ENCODE measurements at regions not wholly inside any gene's neighbourhood (a gene's known extent, or its start where the extent isn't known, plus 50 kb on each side); places are given as distances from the start of the nearest gene placed in this dataset.

DNA sequence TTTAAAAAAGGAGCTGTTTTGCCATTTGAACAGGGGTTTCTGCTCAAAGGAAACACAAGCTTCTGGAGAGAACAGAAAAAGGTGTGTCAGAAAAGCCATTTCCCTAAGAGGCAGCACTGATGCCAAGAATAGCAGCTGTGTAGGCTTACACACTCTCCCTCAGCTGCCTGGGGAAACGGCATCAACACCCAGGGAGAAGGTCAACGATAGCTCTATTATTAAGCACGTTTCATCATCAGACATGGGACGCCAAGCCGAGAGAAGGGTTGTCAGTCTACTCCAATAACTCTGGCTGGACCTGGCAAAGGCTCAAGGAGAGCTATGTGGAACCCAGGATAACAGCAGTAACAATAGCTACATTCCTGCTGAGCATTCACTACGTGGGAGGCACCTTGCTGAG, 314.2 kb downstream of the CDK5RAP2 start:
- H3K27me3 ChIP-seq (ENCODE audit: control insufficient read depth, insufficient read depth, low read length): no peaks in the 10 kb centered on the region
- H3K9me3 ChIP-seq (ENCODE audit: control insufficient read depth, insufficient read depth, low read depth, low read length): no peaks in the 10 kb centered on the region
- in situ Hi-C loops (cut with HindIII; ENCODE audit: low pct_unique_long_range_greater_than_20kb, low sequenced_read_pairs) (no loop called here), intact Hi-C loops (cut with micrococcal nuclease; ENCODE audit: unreplicated experiment) (no loop called here)
- POLR2A ChIA-PET: no interaction called here
- no peaks in the 10 kb centered on the region for H3K4me1 ChIP-seq (ENCODE audit: control insufficient read depth, insufficient read depth, low read length)
- no peaks in the 10 kb centered on the region for H3K36me3 ChIP-seq (ENCODE audit: control insufficient read depth, insufficient read depth, low read length)
- H3K4me3 ChIP-seq (ENCODE audit: low read depth in 2 of 2, low read length in 2 of 2): no peak overlapping the region
- BruUV-seq (replicated peaks): no TSS peak
- DNase-seq (ENCODE audit: low read depth, low spot score) (no peak), ATAC-seq (no peak)
- no peak for TF ChIP-seq POLR2AphosphoS5 (IDR thresholded peaks at IDR 0.05; ENCODE audit: low read depth, low read length)
- no peak for TF ChIP-seq TCF7L2 (IDR thresholded peaks at IDR 0.05; ENCODE audit: low read depth, low read length)
- CTCF ChIA-PET: interaction anchor here (0.6 kb wide), 1 partner anchor 23 kb away, joined by 5 read pairs; no protein-coding TSS in a partner anchor
- no peak overlapping the region for H3K27ac ChIP-seq (ENCODE audit: low read length)

DNA sequence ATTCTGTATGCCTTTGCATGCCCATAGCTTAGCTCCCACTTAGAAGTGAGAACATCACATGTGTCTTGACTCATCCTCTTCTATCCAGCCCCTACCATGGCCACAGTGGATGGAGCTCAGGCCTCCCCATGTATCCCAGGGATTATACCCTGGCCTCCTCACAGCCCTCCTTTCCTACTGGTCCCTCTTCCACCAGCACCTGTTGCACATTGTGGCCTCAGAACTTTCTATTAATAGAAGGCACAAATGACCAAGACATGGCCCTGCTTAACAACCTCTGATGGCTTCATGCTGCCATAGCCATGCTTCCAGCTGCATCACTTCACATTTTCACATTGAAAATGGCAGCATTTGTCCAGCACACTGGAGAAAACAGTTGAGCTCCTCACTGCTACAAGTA, 315.4 kb downstream of the CDK5RAP2 start:
- no peaks in the 10 kb centered on the region for H3K9me3 ChIP-seq (ENCODE audit: control insufficient read depth, insufficient read depth, low read depth, low read length)
- ChIA-PET POLR2A (no interaction called here), CTCF (no interaction called here)
- DNase-seq (ENCODE audit: low read depth, low spot score) (no peak), ATAC-seq (no peak)
- intact Hi-C loops (cut with micrococcal nuclease; ENCODE audit: unreplicated experiment) (no loop called here), in situ Hi-C loops (cut with HindIII; ENCODE audit: low pct_unique_long_range_greater_than_20kb, low sequenced_read_pairs) (no loop called here)
- H3K27ac ChIP-seq (ENCODE audit: low read length): no peak overlapping the region
- no peaks in the 10 kb centered on the region for H3K27me3 ChIP-seq (ENCODE audit: control insufficient read depth, insufficient read depth, low read length)
- H3K4me1 ChIP-seq (ENCODE audit: control insufficient read depth, insufficient read depth, low read length): no peaks in the 10 kb centered on the region
- TF ChIP-seq SIN3A (IDR thresholded peaks at IDR 0.05; ENCODE audit: borderline replicate concordance, insufficient read depth, low read depth, low read length) (no peak), TCF7L2 (IDR thresholded peaks at IDR 0.05; ENCODE audit: low read depth, low read length) (no peak), CTCF (IDR thresholded peaks at IDR 0.05) (no peak), REST (IDR thresholded peaks at IDR 0.05; ENCODE audit: insufficient read depth in 1 of 2, low read depth in 2 of 2, low read length in 1 of 2) (no peak), POLR2AphosphoS5 (IDR thresholded peaks at IDR 0.05; ENCODE audit: low read depth, low read length) (no peak)
- no peak overlapping the region for H3K4me3 ChIP-seq (ENCODE audit: low read depth in 2 of 2, low read length in 2 of 2)
- no TSS peak for BruUV-seq (replicated peaks)
- no peaks in the 10 kb centered on the region for H3K36me3 ChIP-seq (ENCODE audit: control insufficient read depth, insufficient read depth, low read length)

GRCh38 chr9:120263836-120264235, 316.1 kb downstream of the CDK5RAP2 start:
- no peak overlapping the region for H3K27ac ChIP-seq (ENCODE audit: low read length)
- ChIA-PET CTCF (no interaction called here), POLR2A (no interaction called here)
- intact Hi-C loops (cut with micrococcal nuclease; ENCODE audit: unreplicated experiment): no loop called here
- no peak overlapping the region for H3K4me3 ChIP-seq (ENCODE audit: low read depth in 2 of 2, low read length in 2 of 2)
- no peaks in the 10 kb centered on the region for H3K36me3 ChIP-seq (ENCODE audit: control insufficient read depth, insufficient read depth, low read length)
- H3K27me3 ChIP-seq (ENCODE audit: control insufficient read depth, insufficient read depth, low read length): no peaks in the 10 kb centered on the region
- in situ Hi-C loops (cut with HindIII; ENCODE audit: low pct_unique_long_range_greater_than_20kb, low sequenced_read_pairs): no loop called here
- no peaks in the 10 kb centered on the region for H3K9me3 ChIP-seq (ENCODE audit: control insufficient read depth, insufficient read depth, low read depth, low read length)
- DNase-seq (ENCODE audit: low read depth, low spot score): no peak
- ATAC-seq: no peak
- no peaks in the 10 kb centered on the region for H3K4me1 ChIP-seq (ENCODE audit: control insufficient read depth, insufficient read depth, low read length)
- TF ChIP-seq CTCF (IDR thresholded peaks at IDR 0.05) (no peak), REST (IDR thresholded peaks at IDR 0.05; ENCODE audit: insufficient read depth in 1 of 2, low read depth in 2 of 2, low read length in 1 of 2) (no peak), POLR2AphosphoS5 (IDR thresholded peaks at IDR 0.05; ENCODE audit: low read depth, low read length) (no peak), SIN3A (IDR thresholded peaks at IDR 0.05; ENCODE audit: borderline replicate concordance, insufficient read depth, low read depth, low read length) (no peak), TCF7L2 (IDR thresholded peaks at IDR 0.05; ENCODE audit: low read depth, low read length) (no peak)
- BruUV-seq (replicated peaks): no TSS peak
